Right atrium auricular region (tissue), 2 donors: ENCODE measurements at regions not wholly inside any gene's neighbourhood (a gene's known extent, or its start where the extent isn't known, plus 50 kb on each side); places are given as distances from the start of the nearest gene placed in this dataset.

Experiments used
- DNase-seq: peaks from one replicate; pipeline ENCODE4 v3.0.0-alpha.2; 2019; ENCODE audit warnings: low spot score
- H3K27ac ChIP-seq, 2 donors: fragments of 200-600 bp; sonication (generic); 1 replicate in 1 of 2; 2 replicates in 1 of 2; pipeline ENCODE4 v1.5.1; 2016 to 2019
- H3K27me3 ChIP-seq, 2 donors: fragments of 200-600 bp; sonication (generic); one replicate each; pipeline versions ENCODE4 v1.5.1 to v1.6.0; 2017 to 2019
- H3K36me3 ChIP-seq: fragments of 200-600 bp; sonication (generic); one replicate; pipeline ENCODE4 v1.5.1; 2016
- H3K4me1 ChIP-seq, 2 donors: fragments of 200-600 bp; sonication (generic); one replicate each; pipeline versions ENCODE4 v1.5.1 to v1.6.0; 2017 to 2019
- H3K4me3 ChIP-seq, 2 donors: fragments of 200-600 bp; sonication (generic); 1 replicate in 1 of 2; 2 replicates in 1 of 2; pipeline ENCODE4 v1.5.1; 2017 to 2019; ENCODE audit warnings: mild to moderate bottlenecking in 1 of 2, moderate library complexity in 1 of 2
- H3K9me3 ChIP-seq, 2 donors: fragments of 200-600 bp; sonication (generic); one replicate each; pipeline ENCODE4 v1.5.1; 2019
- TF ChIP-seq, protein P1 (sequence below), 2 donors: fragments of 200-600 bp; sonication (generic); IDR thresholded peaks; one replicate each; pipeline ENCODE4 v1.5.1; 2019; ENCODE audit warnings: antibody characterized with exemption in 2 of 2

- H3K9me3 ChIP-seq, result no peaks in the 10 kb centered on the region
- H3K4me1 ChIP-seq, result no peaks in the 10 kb centered on the region
- no peak overlapping the region for H3K4me3 ChIP-seq
- no peak overlapping the region for H3K27ac ChIP-seq
- TF ChIP-seq, protein P1, sequence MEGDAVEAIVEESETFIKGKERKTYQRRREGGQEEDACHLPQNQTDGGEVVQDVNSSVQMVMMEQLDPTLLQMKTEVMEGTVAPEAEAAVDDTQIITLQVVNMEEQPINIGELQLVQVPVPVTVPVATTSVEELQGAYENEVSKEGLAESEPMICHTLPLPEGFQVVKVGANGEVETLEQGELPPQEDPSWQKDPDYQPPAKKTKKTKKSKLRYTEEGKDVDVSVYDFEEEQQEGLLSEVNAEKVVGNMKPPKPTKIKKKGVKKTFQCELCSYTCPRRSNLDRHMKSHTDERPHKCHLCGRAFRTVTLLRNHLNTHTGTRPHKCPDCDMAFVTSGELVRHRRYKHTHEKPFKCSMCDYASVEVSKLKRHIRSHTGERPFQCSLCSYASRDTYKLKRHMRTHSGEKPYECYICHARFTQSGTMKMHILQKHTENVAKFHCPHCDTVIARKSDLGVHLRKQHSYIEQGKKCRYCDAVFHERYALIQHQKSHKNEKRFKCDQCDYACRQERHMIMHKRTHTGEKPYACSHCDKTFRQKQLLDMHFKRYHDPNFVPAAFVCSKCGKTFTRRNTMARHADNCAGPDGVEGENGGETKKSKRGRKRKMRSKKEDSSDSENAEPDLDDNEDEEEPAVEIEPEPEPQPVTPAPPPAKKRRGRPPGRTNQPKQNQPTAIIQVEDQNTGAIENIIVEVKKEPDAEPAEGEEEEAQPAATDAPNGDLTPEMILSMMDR (IDR thresholded peaks at IDR 0.05), result no peak
- H3K27me3 ChIP-seq, result no peaks in the 10 kb centered on the region
- no peaks in the 10 kb centered on the region for H3K36me3 ChIP-seq
- DNase-seq, result no peak
These were observed 1130.3 kb upstream of the ZEB2 start for GRCh38 chr2:145650226-145650625.

- Histone ChIP-seq H3K27ac (no peak overlapping the region), H3K9me3 (no peaks in the 10 kb centered on the region), H3K27me3 (no peaks in the 10 kb centered on the region), H3K4me1 (no peaks in the 10 kb centered on the region), H3K4me3 (no peak overlapping the region), H3K36me3 (no peaks in the 10 kb centered on the region)
- no peak for DNase-seq
- TF ChIP-seq, protein P1 (IDR thresholded peaks at IDR 0.05), result no peak
These were observed 1129.1 kb upstream of the ZEB2 start for GRCh38 chr2:145649061-145649460.

DNA sequence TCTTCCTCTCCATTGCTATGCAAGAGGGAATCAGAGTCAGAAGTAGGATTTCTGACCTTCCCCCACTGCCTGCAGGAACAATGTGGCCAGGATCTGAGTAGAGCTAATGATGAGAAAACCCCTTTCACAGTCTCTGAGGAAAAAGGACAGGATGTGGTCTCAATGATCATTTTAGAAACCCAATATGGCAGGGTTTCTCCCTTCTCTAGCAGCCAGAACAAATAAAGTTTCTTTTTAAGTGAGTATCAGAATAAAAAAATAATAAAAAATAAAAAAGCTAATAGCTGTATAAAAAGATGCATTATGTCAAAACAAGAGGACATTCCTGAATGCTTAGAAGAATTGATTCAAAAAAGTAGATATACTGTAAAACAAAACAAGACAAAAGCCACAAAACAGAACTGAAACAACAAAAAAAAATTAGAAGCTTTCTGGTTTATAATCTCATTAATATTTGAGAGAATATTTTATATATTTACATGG, 1124.9 kb upstream of the ZEB2 start:
- Histone ChIP-seq H3K27ac (no peak overlapping the region), H3K36me3 (no peaks in the 10 kb centered on the region), H3K27me3 (no peaks in the 10 kb centered on the region), H3K9me3 (no peaks in the 10 kb centered on the region), H3K4me3 (no peak overlapping the region), H3K4me1 (no peaks in the 10 kb centered on the region)
- no peak for DNase-seq
- TF ChIP-seq, protein P1 (IDR thresholded peaks at IDR 0.05), result no peak

- no peaks in the 10 kb centered on the region for H3K9me3 ChIP-seq
These were observed 1118.8 kb upstream of the ZEB2 start for GRCh38 chr2:145638675-145639074.

DNA sequence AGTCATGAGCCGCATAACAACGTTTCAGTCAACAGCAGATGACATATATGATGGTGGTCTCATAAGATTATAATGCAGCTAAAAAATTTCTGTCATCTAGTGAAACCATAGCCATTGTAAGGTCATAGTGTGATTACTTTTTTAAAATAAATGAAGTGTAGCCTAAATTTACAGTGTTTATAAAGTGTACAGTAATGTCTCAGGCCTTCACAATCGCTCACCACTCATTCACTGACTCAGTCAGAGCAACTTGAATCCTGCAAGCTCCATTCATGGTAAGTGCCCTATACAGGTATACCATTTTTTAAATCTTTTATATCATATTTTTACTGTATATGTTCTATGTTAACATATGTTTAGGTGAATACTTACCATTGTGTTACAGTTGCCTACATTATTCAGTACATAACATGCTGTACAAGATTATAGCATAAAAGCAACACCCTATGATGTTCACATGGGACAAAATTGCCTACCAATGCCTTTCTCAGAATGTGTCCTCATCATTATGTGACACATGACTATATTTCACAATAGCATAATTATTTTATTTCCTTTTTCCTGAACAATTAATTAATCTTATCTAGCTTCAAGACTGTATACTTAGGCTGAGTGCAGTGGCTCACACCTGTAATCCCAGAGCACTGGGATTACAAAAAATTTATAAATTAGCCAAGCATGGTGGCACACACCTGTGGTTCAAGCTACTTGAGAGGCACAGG, 1115.9 kb upstream of the ZEB2 start:
- Histone ChIP-seq H3K36me3 (no peaks in the 10 kb centered on the region), H3K27me3 (no peaks in the 10 kb centered on the region), H3K27ac (no peak overlapping the region), H3K9me3 (no peaks in the 10 kb centered on the region), H3K4me1 (no peaks in the 10 kb centered on the region), H3K4me3 (no peak overlapping the region)
- TF ChIP-seq, protein P1 (IDR thresholded peaks at IDR 0.05), result no peak
- no peak for DNase-seq

More at GRCh38 chr2:145638675-145639074, 1118.8 kb upstream of the ZEB2 start:
- TF ChIP-seq, protein P1 (IDR thresholded peaks at IDR 0.05), result no peak
- no peak for DNase-seq
- H3K4me1 ChIP-seq, result no peaks in the 10 kb centered on the region
- H3K27me3 ChIP-seq, result no peaks in the 10 kb centered on the region
- no peaks in the 10 kb centered on the region for H3K36me3 ChIP-seq
- no peak overlapping the region for H3K4me3 ChIP-seq
- no peak overlapping the region for H3K27ac ChIP-seq

DNA sequence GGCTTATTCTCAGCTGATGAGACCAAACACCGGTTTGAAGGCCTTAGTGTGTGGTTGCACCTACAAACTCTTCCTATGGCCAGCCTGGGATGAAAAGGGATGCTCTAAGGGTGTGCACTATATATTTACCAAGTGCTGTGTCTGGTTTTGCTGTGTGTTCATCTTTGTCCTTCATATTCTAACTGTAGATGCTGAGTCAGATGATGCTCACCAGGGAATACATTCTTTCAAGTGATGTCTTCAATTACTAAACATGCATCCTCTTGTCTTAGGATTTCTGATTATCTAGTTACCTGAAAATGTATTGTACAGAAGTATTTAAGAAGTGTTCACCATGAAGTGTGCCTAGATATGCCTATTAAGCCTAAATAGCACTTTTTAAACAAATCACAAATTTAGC, 1111.6 kb upstream of the ZEB2 start:
- H3K4me1 ChIP-seq, result no peaks in the 10 kb centered on the region
- H3K27ac ChIP-seq, result no peak overlapping the region
- no peaks in the 10 kb centered on the region for H3K27me3 ChIP-seq
- DNase-seq, result no peak
- no peaks in the 10 kb centered on the region for H3K9me3 ChIP-seq
- H3K36me3 ChIP-seq, result no peaks in the 10 kb centered on the region
- no peak overlapping the region for H3K4me3 ChIP-seq
- TF ChIP-seq, protein P1 (IDR thresholded peaks at IDR 0.05), result no peak
